CD4-positive, alpha-beta T cell treated with Interleukin-4 for 4 hours (primary cell): ENCODE measurements at regions not wholly inside any gene's neighbourhood (a gene's known extent, or its start where the extent isn't known, plus 50 kb on each side); places are given as distances from the start of the nearest gene placed in this dataset.
"Not testable (repeated sequence)": the region's sequence is repeated elsewhere in the genome, so short reads cannot be mapped to it uniquely, and the experiment has no call there.

Experiments used
- DNase-seq: peaks from one replicate; pipeline ENCODE4 v3.0.0-alpha.2; 2020

GRCh38 chrX:18002791-18003190 lies 141.7 kb upstream of the RAI2 start:
- DNase-seq, result no peak

GRCh38 chrX:17994429-17994828 lies 133.3 kb upstream of the RAI2 start:
- no peak for DNase-seq

- no peak for DNase-seq
Measured at GRCh38 chrX:17993062-17993461, 132.0 kb upstream of the RAI2 start.

- no peak for DNase-seq
Measured at GRCh38 chrX:17990532-17990931, 129.4 kb upstream of the RAI2 start.

GRCh38 chrX:17987783-17988182 lies 126.7 kb upstream of the RAI2 start:
- peak; percentile 8 for DNase-seq

- no peak for DNase-seq
Measured at GRCh38 chrX:17986977-17987376, 125.9 kb upstream of the RAI2 start.

- DNase-seq, result no peak
Measured at GRCh38 chrX:17986440-17986839, 125.3 kb upstream of the RAI2 start.

- no peak for DNase-seq
Measured at GRCh38 chrX:17984415-17984814, 123.3 kb upstream of the RAI2 start.

GRCh38 chrX:17983389-17983788 lies 122.3 kb upstream of the RAI2 start:
- DNase-seq, result no peak

- DNase-seq, result no peak
Measured at GRCh38 chrX:17977696-17978095, 116.6 kb upstream of the RAI2 start.

- no peak for DNase-seq
Measured at GRCh38 chrX:17976955-17977354, 115.9 kb upstream of the RAI2 start.

GRCh38 chrX:17975349-17975748 lies 114.3 kb upstream of the RAI2 start:
- DNase-seq, result not testable (repeated sequence)

- DNase-seq, result no peak
Measured at GRCh38 chrX:17968367-17968766, 107.3 kb upstream of the RAI2 start.

- no peak for DNase-seq
Measured at GRCh38 chrX:17967888-17968287, 106.8 kb upstream of the RAI2 start.

GRCh38 chrX:17964871-17965270 lies 103.8 kb upstream of the RAI2 start:
- DNase-seq, result no peak

GRCh38 chrX:17960891-17961290 lies 99.8 kb upstream of the RAI2 start:
- no peak for DNase-seq

GRCh38 chrX:17944833-17945497 lies 83.9 kb upstream of the RAI2 start:
- DNase-seq, result no peak

- DNase-seq, result not testable (repeated sequence)
Measured at GRCh38 chrX:17941171-17941570, 80.1 kb upstream of the RAI2 start.

- DNase-seq, result no peak
Measured at GRCh38 chrX:17939724-17940123, 78.6 kb upstream of the RAI2 start.

- no peak for DNase-seq
Measured at GRCh38 chrX:17933856-17934255, 72.8 kb upstream of the RAI2 start.

GRCh38 chrX:17932781-17933180 lies 71.7 kb upstream of the RAI2 start:
- DNase-seq, result no peak

- no peak for DNase-seq
Measured at GRCh38 chrX:17931855-17932254, 70.8 kb upstream of the RAI2 start.

GRCh38 chrX:17930850-17931249 lies 69.8 kb upstream of the RAI2 start:
- no peak for DNase-seq

GRCh38 chrX:17923546-17923945 lies 62.4 kb upstream of the RAI2 start:
- no peak for DNase-seq

GRCh38 chrX:17922303-17922702 lies 61.2 kb upstream of the RAI2 start:
- no peak for DNase-seq
